HepG2 (cell line): ENCODE measurements at regions not wholly inside any gene's neighbourhood (a gene's known extent, or its start where the extent isn't known, plus 50 kb on each side); places are given as distances from the start of the nearest gene placed in this dataset.

ENCODE experiments used
- ATAC-seq: fragments of 200-7000 bp; cut with Tn5 transposase; 3 replicates; pipeline ENCODE4 v1.9.1; 2020; ENCODE audit warnings: mild to moderate bottlenecking, moderate library complexity
- BruUV-seq: library from RNA; stranded (reverse); fragments of 400-500 nt; replicated peaks from 2 replicates; lab custom pipeline; 2021; lab: Mats Ljungman, UMichigan
- CTCF ChIA-PET: fragments of 300-600 bp; formaldehyde crosslinking; extraction: SDS; loops from one replicate; lab custom pipeline; 2021; ENCODE audit warnings: low total read pairs, inconsistent platforms, low intra/inter-chr PET ratio; lab: Yijun Ruan, JAX
- POLR2A ChIA-PET: fragments of 350-600 bp; sonication (Branson Sonifier 250); formaldehyde crosslinking; loops from one replicate; lab custom pipeline; 2020; ENCODE audit warnings: antibody characterized with exemption, inconsistent platforms; lab: Yijun Ruan, JAX
- DNase-seq: peaks from one replicate; pipeline ENCODE4 v3.0.0-alpha.2; 2015; ENCODE audit warnings: low spot score
- FAIRE-seq: peaks from 3 replicates; lab custom pipeline; 2011; peaks lifted over from hg19 to GRCh38; lab: Jason Lieb, UNC
- H2AFZ ChIP-seq: one replicate; pipeline ENCODE4 v1.6.1; 2011; ENCODE audit warnings: low read length, inconsistent platforms
- H3K27ac ChIP-seq: fragments of 300-600 bp; 3 replicates; pipeline ENCODE4 v1.8.0; 2011; ENCODE audit warnings: mixed run types, mild to moderate bottlenecking, mixed read lengths, low read length, inconsistent platforms; ENCODE audit not compliant: insufficient read depth; ENCODE audit errors: extremely low read length
- H3K27me3 ChIP-seq, 2 experiments: fragments of 200-600 bp in 1 of 2; 2 replicates in 1 of 2; 3 replicates in 1 of 2; pipeline versions ENCODE4 v1.6.0 to v1.8.0; 2011; ENCODE audit warnings: low read length in 2 of 2, mild to moderate bottlenecking in 2 of 2, moderate library complexity in 2 of 2, inconsistent platforms in 1 of 2; ENCODE audit not compliant: insufficient read depth in 2 of 2, control insufficient read depth in 1 of 2
- H3K36me3 ChIP-seq, 2 experiments: fragments of 200-600 bp in 1 of 2; replicated peaks in 1 of 2; 2 replicates in 1 of 2; 3 replicates in 1 of 2; pipeline versions ENCODE4 v1.5.1 to v1.8.0; 2011; ENCODE audit warnings: low read length in 2 of 2, inconsistent platforms in 1 of 2; ENCODE audit not compliant: insufficient read depth in 2 of 2, control insufficient read depth in 1 of 2
- H3K4me1 ChIP-seq: 2 replicates; pipeline ENCODE4 v1.5.1; 2012; ENCODE audit warnings: low read length, inconsistent platforms; ENCODE audit not compliant: insufficient read depth
- H3K4me2 ChIP-seq: 2 replicates; pipeline ENCODE4 v1.6.0; 2011; ENCODE audit warnings: low read depth, low read length, inconsistent platforms
- H3K4me3 ChIP-seq, 3 experiments: fragments of 200-600 bp in 1 of 3; sonication (generic), shearing (Covaris generic) in 1 of 3; replicated peaks in 1 of 3; 2 replicates each; pipeline ENCODE4 v1.5.1; 2011 to 2016; ENCODE audit warnings: low read length in 3 of 3, inconsistent platforms in 2 of 3, low read depth in 2 of 3, mild to moderate bottlenecking in 2 of 3, control low read depth in 1 of 3, mixed read lengths in 1 of 3; ENCODE audit not compliant: insufficient read depth in 1 of 3
- H3K79me2 ChIP-seq: one replicate; pipeline ENCODE4 v1.6.1; 2011; ENCODE audit warnings: low read length, inconsistent platforms; ENCODE audit not compliant: insufficient read depth
- H3K9ac ChIP-seq: 2 replicates; pipeline ENCODE4 v1.6.0; 2011; ENCODE audit warnings: mild to moderate bottlenecking, low read depth, low read length, inconsistent platforms; ENCODE audit not compliant: insufficient read depth
- H3K9me3 ChIP-seq: 2 replicates; pipeline ENCODE4 v1.5.1; 2012; ENCODE audit warnings: mild to moderate bottlenecking, low read length
- H4K20me1 ChIP-seq: 2 replicates; pipeline ENCODE4 v1.6.0; 2011; ENCODE audit warnings: inconsistent platforms, mild to moderate bottlenecking, low read length, moderate library complexity; ENCODE audit not compliant: insufficient read depth
- ARHGAP35 ChIP-seq: sonication (generic); formaldehyde crosslinking; IDR thresholded peaks from 2 replicates; pipeline ENCODE4 v1.9.0; 2022; ENCODE audit warnings: mild to moderate bottlenecking, inconsistent platforms, moderate library complexity, missing genetic modification reagents, borderline replicate concordance
- CCAR2 ChIP-seq: fragments of 200-400 bp; formaldehyde crosslinking; optimal IDR thresholded peaks from 2 replicates; pipeline ENCODE3; 2018; ENCODE audit warnings: low read depth, mild to moderate bottlenecking, low read length, moderate library complexity
- CEBPB ChIP-seq: IDR thresholded peaks from 2 replicates; pipeline ENCODE4 v1.6.1; 2011; ENCODE audit warnings: low read depth, low read length, improper control_type of control experiment, borderline replicate concordance
- CENPBD1 ChIP-seq: sonication (generic); formaldehyde crosslinking; IDR thresholded peaks from 2 replicates; pipeline ENCODE4 v1.8.0; 2022; ENCODE audit warnings: missing genetic modification reagents, low read depth, mild to moderate bottlenecking, borderline replicate concordance
- GTF2F1 ChIP-seq: fragments of 150-350 bp; IDR thresholded peaks from 2 replicates; pipeline ENCODE4 v1.6.1; 2014; ENCODE audit warnings: low read length
- HOXD1 ChIP-seq: sonication (generic); formaldehyde crosslinking; IDR thresholded peaks from 2 replicates; pipeline ENCODE4 v1.5.0; 2020; ENCODE audit warnings: missing genetic modification reagents
- NAIF1 ChIP-seq: sonication (generic); formaldehyde crosslinking; IDR thresholded peaks from 2 replicates; pipeline ENCODE4 v1.5.0; 2020; ENCODE audit warnings: mild to moderate bottlenecking, missing genetic modification reagents, borderline replicate concordance
- NFIB ChIP-seq: sonication (generic); formaldehyde crosslinking; IDR thresholded peaks from 2 replicates; pipeline ENCODE4 v1.9.0; 2021; ENCODE audit warnings: missing genetic modification reagents, mild to moderate bottlenecking, borderline replicate concordance
- NR1H2 ChIP-seq: sonication (generic); formaldehyde crosslinking; IDR thresholded peaks from 2 replicates; pipeline ENCODE4 v1.8.1; 2022; ENCODE audit warnings: low read depth, missing genetic modification reagents, borderline replicate concordance
- RCOR2 ChIP-seq: IDR thresholded peaks from 2 replicates; pipeline ENCODE4 v1.6.1; 2016; ENCODE audit warnings: missing biosample characterization, missing genetic modification reagents
- SALL1 ChIP-seq: sonication (generic); formaldehyde crosslinking; IDR thresholded peaks from 2 replicates; pipeline ENCODE4 v1.8.0; 2022; ENCODE audit warnings: mild to moderate bottlenecking, missing genetic modification reagents
- ZNF383 ChIP-seq: sonication (generic); formaldehyde crosslinking; IDR thresholded peaks from 2 replicates; pipeline ENCODE4 v1.4.0; 2020; ENCODE audit warnings: missing genetic modification reagents, mild to moderate bottlenecking, borderline replicate concordance
- ZNF501 ChIP-seq: sonication (generic); formaldehyde crosslinking; IDR thresholded peaks from 2 replicates; pipeline ENCODE4 v1.5.1; 2020; ENCODE audit warnings: mild to moderate bottlenecking, moderate library complexity, missing genetic modification reagents
- ZNF552 ChIP-seq: sonication (generic); formaldehyde crosslinking; IDR thresholded peaks from 2 replicates; pipeline ENCODE4 v1.9.0; 2022; ENCODE audit warnings: missing genetic modification reagents, mild to moderate bottlenecking, borderline replicate concordance
- ZNF562 ChIP-seq: sonication (generic); formaldehyde crosslinking; IDR thresholded peaks from 2 replicates; pipeline ENCODE4 v1.8.0; 2022; ENCODE audit warnings: missing genetic modification reagents, borderline replicate concordance
- ZNF816 ChIP-seq: sonication (generic); formaldehyde crosslinking; IDR thresholded peaks from 2 replicates; pipeline ENCODE4 v1.8.0; 2022; ENCODE audit warnings: missing genetic modification reagents, mild to moderate bottlenecking, borderline replicate concordance
- WGBS: methylation state at CpG from one replicate; pipeline ENCODE4 v1.1.6; 2017; ENCODE audit warnings: low lambda C conversion rate; 5-methylcytosine and 5-hydroxymethylcytosine counted together
- in situ Hi-C: cut with HindIII; loops from 2 replicates; pipeline ENCODE4 v1.10.0; 2017; ENCODE audit warnings: low pct_unique_long_range_greater_than_20kb; ENCODE audit not compliant: extremely low pct_ligation_motif_present
- intact Hi-C: fragments of 100-400 bp; cut with micrococcal nuclease; formaldehyde crosslinking; loops from one replicate; pipeline ENCODE4 v1.10.0; 2022; ENCODE audit not compliant: unreplicated experiment
- TF ChIP-seq, protein P1 (sequence below): sonication (generic); formaldehyde crosslinking; IDR thresholded peaks from 2 replicates; pipeline ENCODE4 v1.9.0; 2021; ENCODE audit warnings: missing genetic modification reagents, borderline replicate concordance
- TF ChIP-seq, protein P2 (sequence below): sonication (generic); formaldehyde crosslinking; IDR thresholded peaks from 2 replicates; pipeline ENCODE4 v1.4.0; 2020; ENCODE audit warnings: missing genetic modification reagents; ENCODE audit errors: not compliant biosample characterization
- TF ChIP-seq, protein P3 (sequence below): fragments of 450-650 bp; IDR thresholded peaks from 2 replicates; pipeline ENCODE4 v1.6.1; 2016

DNA sequence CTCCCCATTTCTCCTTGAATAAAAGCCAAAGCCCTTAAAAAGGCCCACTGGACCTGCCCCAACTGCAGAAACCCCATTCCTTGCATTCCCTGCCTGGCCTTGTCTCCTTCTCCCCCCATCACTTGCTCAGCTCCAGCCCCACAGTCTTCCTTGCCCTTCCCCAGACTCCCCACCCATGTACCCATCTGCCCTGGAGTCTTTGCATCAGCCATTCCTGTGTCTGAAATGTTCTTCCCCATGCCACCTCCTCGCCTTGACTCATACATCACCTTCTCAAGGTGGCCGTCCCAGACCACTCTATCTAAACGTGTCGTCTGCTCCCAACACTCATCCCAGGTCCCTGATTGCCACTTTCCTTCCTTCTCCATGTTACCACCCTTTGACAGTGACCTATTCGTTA lies 77.4 kb upstream of the SHANK2 start:
- BruUV-seq, result no TSS peak
- POLR2A ChIA-PET, result no interaction called here
- ATAC-seq (no peak), DNase-seq (no peak), FAIRE-seq (no peak)
- H3K27ac ChIP-seq, result no peak overlapping the region
- no peak overlapping the region for H3K9ac ChIP-seq
- H3K4me2 ChIP-seq, result no peak overlapping the region
- CTCF ChIA-PET, result no interaction called here
- peaks cover 1 to 47% of the 10 kb centered on the region in 2 experiments for H3K27me3 ChIP-seq
- H3K4me3 ChIP-seq, result no peak overlapping the region
- H3K4me1 ChIP-seq, result peaks cover 19% of the 10 kb centered on the region
- 31% methylated on average over 5 of the region's 5 CpGs for WGBS
- no peaks in the 10 kb centered on the region for H3K36me3 ChIP-seq
- no peaks in the 10 kb centered on the region for H3K79me2 ChIP-seq
- TF ChIP-seq GTF2F1 (no peak), NAIF1 (no peak), NFIB (CRISPR knock-in tag) (no peak), NR1H2 (CRISPR knock-in tag) (no peak), HOXD1 (CRISPR knock-in tag) (no peak), ZNF562 (no peak), RCOR2 (CRISPR knock-in tag) (no peak), ZNF552 (CRISPR knock-in tag) (no peak), ARHGAP35 (CRISPR knock-in tag) (no peak), ZNF816 (CRISPR knock-in tag) (no peak), CEBPB (no peak), CENPBD1 (CRISPR knock-in tag) (no peak), SALL1 (CRISPR knock-in tag) (no peak), ZNF501 (no peak), ZNF383 (CRISPR knock-in tag) (no peak), CCAR2 (no peak)
- TF ChIP-seq, protein P1, sequence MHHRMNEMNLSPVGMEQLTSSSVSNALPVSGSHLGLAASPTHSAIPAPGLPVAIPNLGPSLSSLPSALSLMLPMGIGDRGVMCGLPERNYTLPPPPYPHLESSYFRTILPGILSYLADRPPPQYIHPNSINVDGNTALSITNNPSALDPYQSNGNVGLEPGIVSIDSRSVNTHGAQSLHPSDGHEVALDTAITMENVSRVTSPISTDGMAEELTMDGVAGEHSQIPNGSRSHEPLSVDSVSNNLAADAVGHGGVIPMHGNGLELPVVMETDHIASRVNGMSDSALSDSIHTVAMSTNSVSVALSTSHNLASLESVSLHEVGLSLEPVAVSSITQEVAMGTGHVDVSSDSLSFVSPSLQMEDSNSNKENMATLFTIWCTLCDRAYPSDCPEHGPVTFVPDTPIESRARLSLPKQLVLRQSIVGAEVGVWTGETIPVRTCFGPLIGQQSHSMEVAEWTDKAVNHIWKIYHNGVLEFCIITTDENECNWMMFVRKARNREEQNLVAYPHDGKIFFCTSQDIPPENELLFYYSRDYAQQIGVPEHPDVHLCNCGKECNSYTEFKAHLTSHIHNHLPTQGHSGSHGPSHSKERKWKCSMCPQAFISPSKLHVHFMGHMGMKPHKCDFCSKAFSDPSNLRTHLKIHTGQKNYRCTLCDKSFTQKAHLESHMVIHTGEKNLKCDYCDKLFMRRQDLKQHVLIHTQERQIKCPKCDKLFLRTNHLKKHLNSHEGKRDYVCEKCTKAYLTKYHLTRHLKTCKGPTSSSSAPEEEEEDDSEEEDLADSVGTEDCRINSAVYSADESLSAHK (CRISPR knock-in tag), result no peak
- TF ChIP-seq, protein P2, sequence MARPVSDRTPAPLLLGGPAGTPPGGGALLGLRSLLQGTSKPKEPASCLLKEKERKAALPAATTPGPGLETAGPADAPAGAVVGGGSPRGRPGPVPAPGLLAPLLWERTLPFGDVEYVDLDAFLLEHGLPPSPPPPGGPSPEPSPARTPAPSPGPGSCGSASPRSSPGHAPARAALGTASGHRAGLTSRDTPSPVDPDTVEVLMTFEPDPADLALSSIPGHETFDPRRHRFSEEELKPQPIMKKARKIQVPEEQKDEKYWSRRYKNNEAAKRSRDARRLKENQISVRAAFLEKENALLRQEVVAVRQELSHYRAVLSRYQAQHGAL (CRISPR knock-in tag), result no peak
- TF ChIP-seq, protein P3, sequence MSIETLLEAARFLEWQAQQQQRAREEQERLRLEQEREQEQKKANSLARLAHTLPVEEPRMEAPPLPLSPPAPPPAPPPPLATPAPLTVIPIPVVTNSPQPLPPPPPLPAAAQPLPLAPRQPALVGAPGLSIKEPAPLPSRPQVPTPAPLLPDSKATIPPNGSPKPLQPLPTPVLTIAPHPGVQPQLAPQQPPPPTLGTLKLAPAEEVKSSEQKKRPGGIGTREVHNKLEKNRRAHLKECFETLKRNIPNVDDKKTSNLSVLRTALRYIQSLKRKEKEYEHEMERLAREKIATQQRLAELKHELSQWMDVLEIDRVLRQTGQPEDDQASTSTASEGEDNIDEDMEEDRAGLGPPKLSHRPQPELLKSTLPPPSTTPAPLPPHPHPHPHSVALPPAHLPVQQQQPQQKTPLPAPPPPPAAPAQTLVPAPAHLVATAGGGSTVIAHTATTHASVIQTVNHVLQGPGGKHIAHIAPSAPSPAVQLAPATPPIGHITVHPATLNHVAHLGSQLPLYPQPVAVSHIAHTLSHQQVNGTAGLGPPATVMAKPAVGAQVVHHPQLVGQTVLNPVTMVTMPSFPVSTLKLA, result no peak
- TF ChIP-seq, all 625 proteins: peak for 0
- in situ Hi-C loops, result no loop called here
- H3K9me3 ChIP-seq, result peaks cover 13% of the 10 kb centered on the region
- no peak overlapping the region for H2AFZ ChIP-seq
- intact Hi-C loops, result loop anchor here (1.0 to 2.0 kb wide), 2 partner anchors 77 to 209 kb away; partner anchors contain the start of gene SHANK2
- no peaks in the 10 kb centered on the region for H4K20me1 ChIP-seq
